HG02870 (cell line): ENCODE measurements at regions not wholly inside any gene's neighbourhood (a gene's known extent, or its start where the extent isn't known, plus 50 kb on each side); places are given as distances from the start of the nearest gene placed in this dataset.
"Not testable (repeated sequence)": the region's sequence is repeated elsewhere in the genome, so short reads cannot be mapped to it uniquely, and the experiment has no call there.

ENCODE experiments used
- ATAC-seq: cut with Tn5 transposase; IDR thresholded peaks from one replicate; pipeline ENCODE4 v1.9.1; 2021; ENCODE audit warnings: mild to moderate bottlenecking, moderate library complexity; ENCODE audit not compliant: unreplicated experiment

GRCh38 chr5:12616093-12616492, 711.8 kb upstream of the CTNND2 start:
- no peak for ATAC-seq

- ATAC-seq, result no peak
These were observed 711.0 kb upstream of the CTNND2 start for GRCh38 chr5:12615141-12615820.

DNA sequence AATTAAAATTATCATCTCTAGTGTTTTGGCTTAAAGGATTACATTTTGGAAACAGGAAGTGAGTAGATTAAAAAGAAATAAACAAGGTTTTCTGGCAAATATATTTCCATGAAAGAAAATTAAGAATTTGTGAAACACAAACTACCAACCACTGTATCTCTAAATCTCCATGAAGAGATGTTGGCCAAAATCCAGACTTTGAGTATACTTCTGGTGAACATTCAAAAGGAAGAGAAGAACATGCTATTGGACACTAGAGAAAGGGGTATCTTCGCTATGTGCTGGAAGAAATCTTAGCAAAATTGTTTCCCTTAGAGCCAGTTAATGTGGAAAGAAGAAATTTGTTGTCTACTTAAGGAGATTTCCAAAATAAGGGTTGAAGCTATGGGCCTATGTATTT, 710.4 kb upstream of the CTNND2 start:
- ATAC-seq, result no peak

- ATAC-seq, result no peak
These were observed 706.9 kb upstream of the CTNND2 start for GRCh38 chr5:12611132-12611531.

- not testable (repeated sequence) for ATAC-seq
These were observed 703.6 kb upstream of the CTNND2 start for GRCh38 chr5:12607817-12608216.

DNA sequence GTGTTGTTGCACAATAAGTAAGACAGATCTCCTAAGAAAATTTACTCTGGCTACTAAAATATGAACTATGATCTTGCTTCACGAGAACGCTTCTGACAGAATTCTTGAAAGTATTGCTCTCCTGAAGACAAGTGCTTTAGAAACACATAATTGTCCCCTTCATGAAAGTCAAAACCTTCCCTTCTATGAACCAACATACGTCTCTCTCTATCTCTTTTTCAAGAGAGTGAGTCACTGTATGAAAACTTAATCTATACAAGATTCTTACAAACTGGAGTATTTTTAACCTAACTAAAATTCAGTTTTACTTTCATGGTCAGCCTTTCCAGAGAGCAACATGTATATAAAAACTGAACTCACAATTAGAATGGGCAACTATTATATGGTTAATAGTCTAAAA, 688.0 kb upstream of the CTNND2 start:
- no peak for ATAC-seq

DNA sequence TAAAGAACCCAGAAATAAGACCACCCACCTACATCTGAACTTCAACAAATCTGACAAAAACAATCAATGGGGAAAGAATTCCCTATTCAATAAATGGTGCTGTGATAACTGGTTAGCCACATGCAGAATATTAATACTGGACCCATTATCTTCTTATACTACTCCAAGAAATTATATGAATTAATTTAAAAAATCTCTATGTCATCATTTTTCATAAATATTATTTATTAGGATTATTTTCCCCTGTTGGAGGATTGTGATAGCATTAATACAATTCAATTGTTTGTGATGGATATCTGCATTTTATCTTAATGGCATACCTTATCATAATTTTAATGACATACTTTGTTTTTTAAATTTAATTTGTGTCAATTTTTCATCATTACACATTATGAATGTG, 682.2 kb upstream of the CTNND2 start:
- ATAC-seq, result no peak

- ATAC-seq, result not testable (repeated sequence)
These were observed 674.6 kb upstream of the CTNND2 start for GRCh38 chr5:12578803-12579202.

DNA sequence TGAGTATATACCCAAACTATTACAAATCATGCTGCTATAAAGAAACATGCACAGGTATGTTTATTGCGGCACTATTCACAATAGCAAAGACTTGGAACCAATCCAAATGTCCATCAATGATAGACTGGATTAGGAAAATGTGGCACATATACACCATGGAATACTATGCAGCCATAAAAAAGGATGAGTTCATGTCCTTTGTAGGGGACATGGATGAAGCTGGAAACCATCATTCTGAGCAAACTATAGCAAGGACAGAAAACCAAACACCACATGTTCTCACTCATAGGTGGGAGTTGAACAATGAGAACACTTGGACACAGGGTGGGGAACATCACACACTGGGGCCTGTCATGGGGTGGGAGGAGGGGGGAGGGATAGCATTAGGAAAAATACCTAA, 672.7 kb upstream of the CTNND2 start:
- not testable (repeated sequence) for ATAC-seq

DNA sequence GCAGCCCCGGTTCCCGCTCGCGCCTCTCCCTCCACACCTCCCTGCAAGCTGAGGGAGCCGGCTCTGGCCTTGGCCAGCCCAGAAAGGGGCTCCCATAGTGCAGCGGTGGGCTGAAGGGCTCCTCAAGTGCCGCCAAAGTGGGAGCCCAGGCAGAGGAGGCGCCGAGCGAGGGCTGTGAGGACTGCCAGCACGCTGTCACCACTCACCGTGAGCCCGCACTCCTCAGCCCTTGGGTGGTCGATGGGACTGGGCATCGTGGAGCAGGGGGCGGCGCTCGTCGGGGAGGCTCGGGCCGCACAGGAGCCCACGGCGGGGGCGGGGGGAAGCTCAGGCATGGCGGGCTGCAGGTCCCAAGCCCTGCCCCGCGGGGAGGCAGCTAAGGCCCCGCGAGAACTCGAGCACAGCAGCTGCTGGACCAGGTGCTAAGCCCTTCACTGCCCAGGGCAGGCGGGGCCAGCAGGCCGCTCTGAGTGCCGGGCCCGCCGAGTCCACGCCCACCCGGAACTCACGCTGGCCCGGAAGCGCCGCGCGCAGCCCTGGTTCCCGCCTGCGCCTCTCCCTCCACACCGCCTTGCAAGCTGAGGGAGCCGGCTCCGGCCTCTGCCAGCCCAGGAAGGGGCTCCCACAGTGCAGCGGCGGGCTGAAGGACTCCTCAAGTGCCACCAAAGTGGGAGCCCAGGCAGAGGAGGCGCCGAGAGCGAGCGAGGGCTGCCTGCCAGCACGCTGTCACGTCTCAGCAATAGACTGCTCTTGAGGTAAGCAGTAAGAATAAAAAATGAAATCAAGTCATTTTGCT, 670.2 kb upstream of the CTNND2 start:
- ATAC-seq, result not testable (repeated sequence)

- ATAC-seq, result not testable (repeated sequence)
These were observed 669.7 kb upstream of the CTNND2 start for GRCh38 chr5:12573916-12574297.

DNA sequence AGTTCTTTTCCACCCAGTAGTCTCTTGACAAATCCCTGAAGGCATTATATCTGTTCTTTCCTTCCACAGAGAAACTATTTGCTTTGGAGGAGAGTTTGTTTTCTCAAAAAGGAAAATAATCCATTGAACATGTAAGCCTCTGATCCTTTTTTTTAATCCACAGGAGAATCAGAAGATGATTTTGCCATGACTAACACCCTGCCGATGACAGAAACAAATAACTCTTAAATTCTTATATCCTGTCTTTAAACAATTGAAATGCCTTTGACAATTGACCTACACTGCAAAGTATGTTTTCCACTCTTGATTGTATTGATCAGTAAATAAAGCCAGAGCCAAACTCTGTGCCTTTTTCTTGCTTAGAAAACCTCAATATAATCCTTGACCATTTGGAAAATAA, 666.4 kb upstream of the CTNND2 start:
- ATAC-seq, result no peak

GRCh38 chr5:12566441-12566840, 662.2 kb upstream of the CTNND2 start:
- ATAC-seq, result no peak

DNA sequence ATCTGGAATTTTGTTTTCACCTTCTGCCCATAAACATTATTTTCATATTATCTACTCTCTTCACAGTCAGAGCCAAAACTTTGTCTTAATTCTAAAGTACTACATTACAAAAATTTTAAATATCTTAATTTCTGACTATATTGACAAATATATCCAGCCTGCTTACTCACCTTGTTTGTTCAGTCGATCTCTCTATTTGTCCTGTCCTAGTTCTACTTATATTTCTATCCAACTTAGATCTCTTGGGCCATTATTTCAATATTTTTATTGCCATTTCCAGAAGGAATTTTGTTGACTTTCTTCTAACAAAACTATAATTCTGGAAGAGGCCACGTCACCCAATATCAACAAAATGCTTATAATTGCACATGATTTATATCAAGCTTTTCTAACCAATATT, 652.8 kb upstream of the CTNND2 start:
- ATAC-seq, result no peak

GRCh38 chr5:12526113-12526512, 621.9 kb upstream of the CTNND2 start:
- no peak for ATAC-seq

DNA sequence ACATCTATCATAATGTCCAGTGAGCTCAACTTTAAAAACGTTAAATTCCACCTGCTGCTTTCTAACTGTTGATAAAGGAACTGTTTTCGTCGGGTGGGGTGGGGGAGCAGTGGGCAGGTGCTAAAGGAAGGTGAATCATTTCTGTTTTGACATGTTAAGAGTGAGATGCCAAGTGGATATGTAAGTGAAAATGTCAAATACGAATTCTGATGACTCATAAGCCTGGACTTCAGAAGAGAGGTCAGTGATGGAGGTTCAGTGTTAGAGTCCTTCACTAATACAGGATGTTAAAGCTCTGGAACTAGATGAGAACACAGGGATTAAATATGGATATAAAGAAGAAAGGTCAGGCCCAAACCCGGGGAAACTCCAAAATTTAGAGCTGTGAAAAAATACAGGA, 617.9 kb upstream of the CTNND2 start:
- no peak for ATAC-seq

DNA sequence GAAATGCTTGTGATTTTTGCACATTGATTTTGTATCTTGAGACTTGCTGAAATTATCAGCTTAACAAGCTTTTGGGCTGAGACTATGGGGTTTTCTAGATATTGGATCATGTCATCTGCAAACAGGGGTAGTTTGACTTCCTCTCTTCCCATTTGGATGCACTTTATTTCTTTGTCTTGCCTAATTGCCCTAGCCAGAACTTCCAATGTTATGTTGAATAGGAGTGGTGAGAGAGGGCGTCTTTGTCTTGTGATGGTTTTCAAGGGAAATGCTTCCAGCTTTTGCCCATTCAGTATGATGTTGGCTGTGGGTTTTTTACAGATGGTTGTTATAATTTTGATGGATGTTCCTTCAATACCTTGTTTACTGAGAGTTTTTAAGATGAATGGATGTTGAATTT, 600.7 kb upstream of the CTNND2 start:
- not testable (repeated sequence) for ATAC-seq

DNA sequence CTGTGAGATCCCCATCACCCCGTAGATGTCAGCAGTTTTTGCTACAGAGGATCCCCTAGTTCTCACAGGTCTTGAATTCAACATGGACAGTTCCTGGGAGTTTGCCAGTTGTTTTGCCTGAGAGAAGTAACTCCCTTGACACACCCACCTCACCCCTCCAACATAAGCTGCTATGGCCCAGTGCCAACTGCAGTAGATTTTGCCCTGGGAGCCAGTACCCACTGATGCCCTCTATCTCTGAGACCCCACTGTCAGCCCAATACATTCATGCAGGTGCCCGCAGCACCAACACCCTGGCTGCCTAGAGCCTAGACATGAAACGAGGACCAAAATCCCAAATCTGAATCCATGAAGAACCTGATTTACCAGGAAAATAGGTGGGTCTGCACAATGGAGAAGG, 583.9 kb upstream of the CTNND2 start:
- no peak for ATAC-seq

GRCh38 chr5:12480487-12480886, 576.2 kb upstream of the CTNND2 start:
- ATAC-seq, result no peak

- ATAC-seq, result no peak
These were observed 573.3 kb upstream of the CTNND2 start for GRCh38 chr5:12477554-12477953.

DNA sequence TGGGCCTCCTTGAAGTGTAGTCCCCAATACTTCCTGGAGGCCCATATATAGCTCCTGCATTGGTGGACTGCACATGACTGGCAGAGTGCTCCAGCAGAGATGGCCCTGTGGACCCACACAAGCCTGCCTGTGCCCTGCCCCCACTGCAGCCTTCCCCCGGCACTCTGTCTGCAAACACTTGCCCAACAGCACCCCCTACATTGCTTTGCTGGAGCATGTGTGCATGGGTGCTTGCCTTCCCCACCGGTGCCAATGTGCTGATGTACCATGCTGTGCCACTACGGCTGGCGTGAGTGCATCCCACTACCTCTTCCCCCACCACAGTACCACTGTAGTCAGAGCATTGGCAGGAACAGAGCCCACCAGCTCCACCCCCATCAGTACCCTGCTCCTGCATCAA, 563.6 kb upstream of the CTNND2 start:
- ATAC-seq, result no peak

DNA sequence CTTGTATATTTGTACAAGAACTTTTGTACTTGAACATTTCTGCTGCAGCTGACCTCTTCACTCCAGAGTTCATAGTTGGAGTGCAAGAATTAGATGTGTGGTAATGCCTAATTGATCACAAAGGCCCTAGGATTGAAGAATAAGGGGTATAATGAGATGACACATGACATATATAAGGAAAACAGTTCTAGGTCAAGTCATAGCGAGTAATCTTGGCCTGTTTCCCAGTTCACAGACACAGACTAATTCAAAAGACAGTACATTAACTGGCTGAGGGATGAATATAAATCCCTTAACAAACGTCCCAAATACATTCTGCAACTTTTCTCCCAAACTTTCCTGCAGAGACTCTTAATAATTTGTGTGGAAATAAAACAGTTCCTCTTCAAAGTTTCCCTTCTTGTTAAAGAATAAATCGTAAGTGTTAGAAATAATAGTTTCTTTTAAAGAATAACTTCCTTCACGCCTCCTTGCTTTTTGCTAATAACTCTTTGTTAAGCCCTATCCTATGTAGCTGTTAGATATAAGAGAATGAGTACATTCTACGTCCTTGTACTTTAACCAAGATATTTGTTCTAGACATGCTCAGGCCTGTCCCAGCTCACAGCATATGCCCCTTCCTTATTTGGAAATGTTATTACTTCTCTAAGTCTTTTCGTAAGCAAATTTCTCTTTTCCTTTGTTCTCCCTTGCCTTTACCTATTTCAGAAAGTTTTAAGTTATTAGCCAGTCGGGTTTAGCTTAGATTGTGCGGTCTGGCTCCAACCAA, 556.4 kb upstream of the CTNND2 start:
- no peak for ATAC-seq
